ENCODE measurements at regions not wholly inside any gene's neighbourhood (a gene's known extent, or its start where the extent isn't known, plus 50 kb on each side); places are given as distances from the start of the nearest gene placed in this dataset.

DNA sequence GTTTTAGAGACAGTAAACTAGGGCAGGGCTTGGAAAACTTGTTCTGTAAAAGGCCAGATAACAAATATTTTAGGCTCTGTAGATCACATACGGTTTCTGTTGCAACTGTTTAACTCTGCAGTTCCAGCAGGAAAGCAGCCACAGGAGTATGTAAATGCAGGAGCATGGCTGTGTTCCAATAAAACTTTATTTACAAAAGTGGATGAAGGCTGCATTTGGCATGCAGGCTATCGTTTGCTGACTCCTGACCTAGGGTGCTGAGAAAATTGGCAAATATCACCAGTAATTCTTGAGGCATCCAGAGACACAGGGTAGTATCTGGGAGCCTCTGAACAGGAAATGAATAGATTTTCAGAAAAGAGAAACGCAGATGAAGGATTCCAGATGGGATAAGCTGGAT lies 274.0 kb downstream of the MAF start:
- no peak for DNase-seq

DNA sequence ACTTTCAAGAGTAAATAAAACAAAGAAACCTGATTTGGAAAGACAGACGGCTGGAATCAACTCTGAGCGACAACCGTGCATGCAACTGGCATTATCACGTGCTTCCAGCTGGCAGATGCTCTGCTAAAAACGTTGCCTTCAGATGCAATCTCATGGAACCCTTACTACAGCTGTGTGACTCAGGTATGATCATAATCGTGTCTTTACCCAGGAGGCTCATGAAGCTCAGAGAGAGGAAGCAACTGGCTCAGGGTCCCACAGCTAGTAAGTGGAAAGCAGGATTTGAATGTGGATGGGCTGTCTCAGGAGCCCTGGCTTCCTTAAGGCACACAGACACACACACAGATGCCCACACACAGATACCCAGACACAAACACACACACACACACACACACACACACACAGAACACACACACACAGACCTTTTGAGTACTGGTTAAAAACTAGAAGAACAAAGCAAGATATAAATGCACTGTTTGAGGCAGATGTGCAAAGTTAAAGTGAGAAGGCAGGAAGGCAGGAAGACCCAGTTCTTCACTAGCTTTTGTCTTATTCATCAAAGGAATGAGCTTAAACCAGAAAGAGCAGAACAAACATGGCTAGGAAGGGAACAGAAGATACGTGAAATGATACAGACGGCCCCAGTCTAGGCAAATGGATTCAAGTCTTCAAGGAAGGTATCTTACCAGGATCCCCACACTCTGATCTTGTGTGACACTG lies 275.2 kb downstream of the MAF start:
- no peak for DNase-seq

DNA sequence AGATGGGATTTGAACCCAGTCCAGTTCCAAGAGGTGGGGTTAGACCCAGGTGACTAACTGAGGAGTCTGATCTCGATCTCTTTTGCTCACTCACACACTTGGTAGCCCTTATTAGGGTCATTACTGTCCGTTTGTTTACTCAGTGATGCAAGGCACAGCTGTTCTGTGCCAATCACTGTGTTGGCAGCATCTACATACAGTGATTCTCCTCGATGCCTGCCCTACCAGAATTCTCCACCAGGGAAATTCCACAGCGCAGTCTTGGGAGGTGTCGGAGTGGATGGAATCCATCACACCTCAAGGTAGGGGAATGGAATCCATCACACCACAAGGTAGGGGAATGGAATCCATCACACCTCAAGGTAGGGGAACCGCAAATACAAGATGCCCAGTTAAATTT lies 279.6 kb downstream of the MAF start:
- no peak for DNase-seq

DNA sequence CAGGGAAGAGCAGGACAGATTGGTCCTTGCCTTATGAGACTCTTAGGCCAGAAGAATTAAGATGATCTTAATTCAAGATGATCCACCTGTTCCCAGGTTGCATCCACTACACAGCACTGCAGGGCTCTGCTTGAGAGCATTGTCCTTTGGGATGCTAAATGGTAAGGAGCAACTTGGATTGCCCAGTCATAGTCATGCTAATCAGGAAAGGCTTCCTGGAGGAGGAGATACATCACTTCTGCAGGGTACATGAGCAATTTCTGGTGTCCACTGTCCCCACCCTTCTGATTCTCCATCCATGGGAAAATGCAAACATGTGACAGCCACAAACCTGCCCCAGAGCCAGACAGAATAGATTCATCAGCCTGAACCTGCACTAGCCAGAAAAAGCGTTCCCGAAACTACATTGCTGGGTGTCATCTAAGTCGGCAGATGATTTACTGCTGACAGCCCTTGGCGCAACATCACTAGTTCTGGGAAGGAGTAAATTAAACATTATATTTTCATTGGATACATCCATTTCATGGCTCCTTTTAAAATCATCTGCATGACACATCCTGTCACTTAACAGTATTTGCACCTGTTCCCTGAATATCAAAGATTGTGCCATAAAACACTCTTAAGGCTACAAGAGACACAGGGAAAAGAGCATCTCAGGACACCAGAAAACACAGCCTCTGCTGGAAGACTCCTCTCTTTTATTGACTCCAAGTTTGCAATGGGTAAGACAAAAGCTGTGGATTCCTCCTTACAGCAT lies 282.2 kb downstream of the MAF start:
- no peak for DNase-seq

DNA sequence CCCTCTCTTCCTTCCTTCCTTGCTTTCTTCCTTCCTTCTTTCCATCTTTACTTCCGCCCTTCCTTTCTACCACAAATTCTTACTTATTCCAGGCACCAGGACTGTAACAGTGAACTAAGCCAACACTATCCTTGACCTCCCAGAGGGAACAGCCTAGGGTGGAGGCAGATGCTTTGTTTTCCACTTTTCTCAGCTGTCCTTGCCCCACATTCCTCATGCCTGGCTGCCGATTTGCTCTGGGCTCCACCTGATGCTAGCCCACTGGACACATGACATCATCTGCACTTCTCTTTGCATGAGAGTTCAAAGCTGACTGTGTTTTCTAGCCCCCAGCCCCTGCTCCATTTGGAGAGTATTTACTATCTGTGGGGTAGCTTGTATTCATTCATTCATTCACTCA lies 283.0 kb downstream of the MAF start:
- DNase-seq: no peak

DNA sequence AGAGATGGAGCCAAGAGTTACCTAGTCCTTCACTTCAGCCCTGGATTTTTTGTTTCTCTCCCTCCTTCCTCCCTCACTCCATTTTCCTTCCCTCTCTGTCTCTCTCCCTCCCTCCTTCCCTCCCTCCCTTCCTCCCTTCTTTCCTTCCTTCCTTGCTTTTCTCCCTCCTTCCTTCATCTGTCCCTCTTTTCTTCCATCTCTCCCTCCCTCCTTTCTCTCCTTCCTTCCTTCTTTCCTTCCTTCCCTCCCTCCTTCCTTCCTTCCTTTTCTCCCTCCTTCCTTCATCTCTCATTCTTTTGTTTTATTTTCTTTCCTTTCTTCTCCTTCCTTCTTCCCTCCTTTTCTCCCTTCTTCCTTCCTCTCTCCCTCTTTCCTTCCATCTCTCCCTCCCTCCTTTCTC lies 283.5 kb downstream of the MAF start:
- no peak for DNase-seq

DNA sequence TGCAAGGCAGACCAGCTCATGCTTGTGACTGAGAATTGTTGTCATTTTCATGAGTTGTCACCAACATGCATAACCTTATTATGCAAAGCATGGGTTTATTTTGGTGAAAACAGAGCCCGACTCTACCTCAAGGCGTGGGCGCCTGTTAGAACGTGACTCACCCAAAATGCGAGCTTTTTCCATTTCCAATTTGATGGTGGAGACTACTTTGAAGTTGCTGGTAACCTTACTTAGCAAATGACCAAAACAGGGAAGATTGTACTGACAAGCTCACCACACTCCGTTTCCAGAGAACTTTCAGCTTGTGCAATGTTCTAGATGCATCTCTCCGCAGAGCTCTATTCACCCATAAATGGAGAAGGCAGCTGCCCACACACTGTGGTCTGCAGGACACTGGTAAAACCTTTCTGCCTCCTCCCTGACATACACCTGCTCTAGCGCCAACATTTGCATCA lies 284.5 kb downstream of the MAF start:
- no peak for DNase-seq

DNA sequence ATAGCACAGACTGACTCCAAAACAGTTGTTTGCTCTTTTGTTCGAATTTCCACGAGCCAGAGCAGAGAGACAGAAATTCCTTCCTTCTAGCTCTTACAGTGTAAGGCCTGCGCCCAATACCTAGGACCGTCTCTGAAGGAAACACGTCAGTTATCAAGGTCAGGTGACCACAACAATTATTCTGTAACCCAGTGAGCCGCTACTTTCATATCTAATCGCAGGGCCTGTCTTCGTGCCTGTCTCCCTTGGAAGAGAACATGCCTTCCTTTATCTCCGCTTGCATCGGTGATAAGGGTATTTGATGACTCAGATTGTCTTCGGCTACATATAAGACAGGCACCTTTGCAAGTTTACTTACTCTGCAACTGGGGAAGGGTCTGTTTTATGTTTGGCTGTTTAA lies 288.0 kb downstream of the MAF start:
- no peak for DNase-seq

DNA sequence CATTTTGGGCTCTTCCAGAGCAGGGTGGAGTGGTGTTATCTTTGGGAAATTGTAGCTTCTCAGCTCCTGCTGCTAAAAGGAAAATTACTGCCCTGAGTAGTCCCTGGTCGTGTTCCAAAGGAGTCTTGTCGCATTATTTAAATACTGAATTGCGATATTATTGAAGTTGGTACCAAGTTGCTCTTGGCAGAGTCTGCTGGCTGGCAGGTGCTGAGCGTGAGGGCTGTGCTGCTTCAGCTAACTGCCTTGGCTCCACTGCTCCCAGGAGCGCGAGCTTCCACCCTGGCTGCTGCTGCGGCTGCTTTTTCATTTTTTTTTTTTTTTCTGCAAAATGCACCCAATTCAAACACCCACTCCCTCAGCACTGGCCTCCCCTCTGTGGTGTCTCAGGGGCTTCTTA lies 289.8 kb downstream of the MAF start:
- DNase-seq: no peak

DNA sequence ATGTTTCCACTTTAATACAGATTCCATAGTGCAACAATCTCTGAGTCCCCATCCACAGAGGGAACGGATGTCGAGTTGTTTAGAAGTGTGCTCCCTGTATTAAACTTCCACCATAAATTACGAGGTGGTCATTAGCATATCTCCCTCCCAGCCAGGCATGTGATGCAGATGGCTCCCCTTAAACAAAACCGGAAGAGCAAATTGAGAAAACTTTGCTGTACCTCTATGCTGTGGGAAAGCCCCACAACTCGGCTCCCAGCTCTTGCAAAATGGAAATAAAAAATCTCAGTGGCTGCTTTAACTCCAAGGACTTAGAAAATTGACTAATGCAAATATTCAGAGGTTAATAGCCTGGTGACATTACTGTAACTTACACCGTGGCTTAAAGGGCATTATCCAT lies 290.9 kb downstream of the MAF start:
- no peak for DNase-seq

DNA sequence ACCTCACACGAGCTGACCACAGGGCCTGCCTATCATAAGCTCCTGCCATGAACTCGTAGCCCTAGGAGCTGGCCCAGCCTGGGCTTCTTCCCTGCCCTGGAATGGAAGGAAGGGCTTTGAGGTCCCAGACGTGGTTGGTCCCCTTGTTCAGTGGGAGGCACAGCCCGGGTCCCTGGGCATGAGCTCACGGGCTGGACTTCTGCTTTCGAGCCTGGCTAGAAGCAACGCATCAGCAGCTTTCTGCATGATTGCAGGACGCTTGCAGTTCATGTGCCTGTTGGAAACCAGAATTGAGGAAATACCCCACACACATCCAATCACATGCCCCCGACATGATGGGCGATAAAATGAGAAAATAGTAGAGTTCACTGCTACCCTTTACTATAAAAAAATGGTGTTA lies 293.3 kb downstream of the MAF start:
- DNase-seq: no peak

DNA sequence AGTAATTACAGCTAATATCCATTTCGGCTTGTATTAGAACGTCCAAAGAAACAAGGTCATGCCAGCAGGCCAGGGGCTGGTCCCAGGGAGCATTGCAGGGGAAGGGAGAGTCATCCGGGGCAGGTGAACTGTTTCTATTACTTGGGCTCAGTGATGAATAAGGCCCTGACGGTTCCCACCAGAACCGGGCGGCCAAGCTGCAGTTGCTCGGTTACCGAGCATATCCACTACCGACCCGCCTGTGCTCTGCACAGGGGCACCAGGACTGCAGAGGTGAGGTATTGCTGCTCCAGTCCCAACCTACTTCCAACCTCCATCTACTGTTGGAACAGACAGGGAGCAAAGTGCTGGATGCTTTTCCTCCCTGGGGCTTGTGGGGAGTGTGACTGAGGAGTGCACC lies 295.5 kb downstream of the MAF start:
- no peak for DNase-seq

DNA sequence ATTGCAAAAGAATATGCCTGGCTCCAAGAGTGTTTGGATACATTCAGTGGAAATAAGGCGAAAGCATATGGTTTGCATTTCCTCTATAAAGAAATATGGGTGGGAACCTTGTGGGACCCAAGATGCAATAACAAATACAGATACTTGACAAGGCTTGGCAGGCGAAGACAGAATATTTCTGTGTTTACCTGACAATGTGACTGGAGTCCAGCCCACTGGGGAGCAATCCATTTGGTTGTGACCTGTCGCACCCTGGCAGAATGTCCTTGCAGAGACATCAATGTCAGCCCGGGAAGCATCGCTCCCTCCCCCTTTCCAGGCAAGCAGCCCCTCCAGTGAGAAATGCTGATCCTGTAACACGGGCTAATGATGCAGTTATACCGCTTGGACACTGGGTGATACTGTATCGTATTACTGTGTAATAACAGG lies 296.6 kb downstream of the MAF start:
- DNase-seq: no peak

DNA sequence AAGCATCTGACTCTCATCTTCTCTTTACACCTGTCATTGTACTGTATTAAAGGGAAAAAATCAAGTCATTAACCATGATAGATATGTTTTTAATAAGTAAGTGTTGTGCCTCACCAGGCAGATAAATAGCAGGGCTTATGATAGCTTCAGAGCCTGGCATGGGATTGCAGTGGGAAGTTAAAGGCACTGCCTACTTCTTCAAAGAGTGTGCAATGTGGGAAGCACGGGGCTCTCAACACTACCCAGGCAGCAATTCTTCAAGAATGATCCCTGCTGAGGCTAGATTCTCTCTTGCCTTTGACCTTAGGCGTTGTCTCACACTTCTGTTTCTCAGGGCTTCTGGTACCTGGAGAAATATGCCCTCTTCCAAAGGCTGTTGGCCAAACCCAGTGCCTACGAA lies 297.3 kb downstream of the MAF start:
- no peak for DNase-seq

DNA sequence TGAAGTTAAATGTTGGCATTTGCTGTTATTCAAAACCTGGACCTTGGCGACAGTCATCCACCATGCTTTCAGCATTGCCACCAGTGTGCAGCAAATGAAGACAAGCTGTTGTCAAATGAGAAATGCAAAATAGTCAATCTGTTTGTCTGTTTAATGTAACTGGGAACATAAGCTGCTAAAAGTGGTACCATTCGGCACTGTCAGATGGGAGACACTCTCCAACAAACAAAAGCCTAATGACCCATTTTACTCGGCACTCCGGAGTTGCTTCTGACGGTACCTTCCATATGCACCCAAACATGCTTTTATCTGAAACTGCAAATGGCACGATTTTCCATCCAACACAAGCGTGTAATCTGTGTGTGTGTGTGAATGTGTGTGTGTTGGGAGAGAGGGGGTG lies 297.8 kb downstream of the MAF start:
- DNase-seq: no peak

DNA sequence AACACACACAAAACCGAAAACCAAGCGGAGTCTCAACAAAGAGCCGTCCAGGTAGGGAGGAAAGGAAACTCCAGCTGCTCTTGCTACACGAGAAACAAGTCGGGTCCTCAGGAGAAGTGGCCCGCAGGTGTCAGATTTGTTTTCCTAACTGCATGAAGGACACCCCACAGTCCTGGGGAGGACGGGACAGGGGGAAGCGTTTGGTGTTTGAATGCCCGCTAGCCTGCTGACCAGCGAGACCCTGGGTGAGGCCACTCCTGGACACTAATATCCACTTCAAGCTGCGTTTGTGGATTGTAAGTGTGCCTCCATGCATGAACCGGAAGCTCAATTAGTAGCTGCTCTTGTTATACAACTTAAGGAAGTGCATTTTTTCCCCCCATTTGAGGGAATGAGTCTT lies 299.5 kb downstream of the MAF start:
- no peak for DNase-seq

DNA sequence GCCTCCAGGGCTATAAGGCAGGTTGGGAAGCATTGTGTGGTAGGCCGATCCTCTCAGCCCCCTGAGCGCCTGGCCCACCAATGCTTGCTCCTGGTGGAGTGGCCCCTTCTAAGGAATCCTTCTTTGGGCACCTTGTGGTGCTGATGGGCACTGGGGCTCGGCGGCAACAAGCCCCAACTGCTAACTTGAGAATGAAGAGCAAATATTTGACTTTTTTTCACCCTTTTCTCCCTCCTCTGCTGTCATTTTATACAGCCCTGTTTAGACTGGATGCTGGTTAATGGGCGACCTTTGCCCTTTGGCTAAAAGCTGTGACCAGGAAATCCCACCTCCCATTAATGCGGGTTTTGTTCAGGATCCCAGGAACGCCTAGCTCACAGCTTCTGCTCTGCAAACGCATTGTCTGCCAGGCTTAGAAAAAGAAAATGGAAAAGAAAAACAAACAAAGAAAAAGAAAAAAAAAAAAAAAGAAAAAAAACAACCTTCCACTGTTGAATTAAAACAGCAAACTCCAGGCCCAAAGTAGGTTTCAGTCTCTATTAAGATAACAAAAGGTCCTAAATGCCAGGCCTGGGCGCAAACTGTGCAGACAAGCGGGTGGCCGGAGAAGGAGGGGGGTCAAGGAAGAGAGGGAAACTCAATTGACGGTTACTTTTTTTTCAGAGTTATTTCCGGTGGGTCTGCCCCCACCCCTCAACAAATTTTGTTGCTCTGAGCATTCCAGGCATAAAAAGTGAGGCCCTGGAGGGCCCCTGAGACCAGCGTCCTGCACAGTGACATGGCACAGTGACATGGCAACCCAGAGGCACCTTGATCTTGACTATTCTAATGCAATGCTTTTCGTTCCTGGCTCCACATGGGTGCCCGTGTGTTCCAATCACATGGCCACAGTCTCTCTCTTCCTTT lies 301.4 kb downstream of the MAF start:
- DNase-seq: no peak

DNA sequence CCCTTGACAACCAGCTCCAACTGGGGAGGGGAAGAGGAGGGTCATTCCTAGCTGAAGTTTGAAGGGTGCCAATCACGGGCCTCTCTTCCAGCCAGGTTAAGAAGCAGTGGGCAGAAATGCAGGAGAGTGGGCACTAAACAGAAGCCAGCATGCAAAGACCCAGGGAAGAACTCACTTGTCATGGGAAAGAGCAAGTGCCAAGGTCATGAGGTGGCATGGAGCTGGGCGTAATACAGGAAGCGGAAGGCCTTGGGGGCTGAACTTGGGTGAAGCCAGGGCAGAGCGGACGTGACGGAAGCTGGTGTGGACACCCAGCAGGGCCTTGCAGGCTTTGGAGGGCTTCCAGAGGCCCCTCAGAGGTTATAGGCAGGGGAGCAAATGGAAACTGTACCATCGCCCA lies 302.1 kb downstream of the MAF start:
- no peak for DNase-seq

DNA sequence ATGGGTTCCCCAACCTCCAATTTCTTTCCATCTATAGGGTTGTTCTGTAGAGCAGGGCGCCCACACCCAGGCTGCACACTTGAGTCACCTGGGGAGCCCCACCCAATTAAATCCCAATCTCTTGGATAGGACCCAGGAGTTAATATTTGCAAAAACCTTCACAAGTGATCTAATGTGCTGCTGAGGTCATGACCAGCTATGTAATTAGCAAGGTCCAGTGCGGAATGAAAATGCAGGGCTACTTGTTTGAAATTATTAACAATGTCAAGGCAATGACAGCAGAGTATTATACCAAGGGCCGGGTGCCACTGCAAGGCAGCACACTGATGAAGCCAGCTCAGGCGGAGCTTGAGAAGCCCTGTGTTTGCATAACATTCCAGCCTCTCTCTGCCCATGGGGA lies 302.7 kb downstream of the MAF start:
- DNase-seq: no peak

DNA sequence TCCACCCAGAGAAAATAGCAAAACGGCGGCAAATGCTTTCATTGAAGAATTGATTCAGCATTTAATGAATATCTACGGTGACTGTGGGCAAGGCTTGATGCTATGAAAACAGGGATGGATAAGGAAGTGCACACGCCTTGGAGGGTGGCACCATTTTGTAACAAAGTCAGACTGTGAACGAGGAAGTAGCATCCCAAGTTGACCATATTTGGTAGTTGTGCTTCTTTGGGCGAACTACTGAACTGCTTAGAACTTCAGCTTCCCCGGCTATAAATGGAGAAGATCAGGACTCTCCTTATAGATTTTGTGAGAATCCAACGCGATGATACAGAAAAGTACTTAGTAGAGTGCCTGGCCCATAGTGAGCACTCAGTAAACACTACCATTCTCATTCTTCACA lies 303.2 kb downstream of the MAF start:
- no peak for DNase-seq

DNA sequence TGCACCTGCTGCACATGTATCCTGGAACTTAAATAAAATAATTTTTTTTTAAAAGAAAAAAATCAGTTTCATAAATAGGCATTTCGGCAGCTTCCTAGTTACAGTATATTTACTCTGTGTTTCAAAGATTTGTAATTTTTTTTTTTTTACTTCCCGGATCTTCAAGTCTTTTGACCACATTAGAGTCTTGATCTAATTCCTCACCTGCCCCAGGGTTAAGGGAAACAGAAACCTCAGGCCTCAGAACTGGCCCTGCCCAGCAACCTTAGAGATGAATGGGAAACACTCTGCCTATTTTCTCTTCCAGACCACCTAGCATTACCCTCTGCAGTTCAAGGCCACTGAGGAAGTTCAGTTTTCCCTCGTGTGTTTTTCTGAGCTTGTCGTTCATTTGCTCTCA lies 304.0 kb downstream of the MAF start:
- no peak for DNase-seq

DNA sequence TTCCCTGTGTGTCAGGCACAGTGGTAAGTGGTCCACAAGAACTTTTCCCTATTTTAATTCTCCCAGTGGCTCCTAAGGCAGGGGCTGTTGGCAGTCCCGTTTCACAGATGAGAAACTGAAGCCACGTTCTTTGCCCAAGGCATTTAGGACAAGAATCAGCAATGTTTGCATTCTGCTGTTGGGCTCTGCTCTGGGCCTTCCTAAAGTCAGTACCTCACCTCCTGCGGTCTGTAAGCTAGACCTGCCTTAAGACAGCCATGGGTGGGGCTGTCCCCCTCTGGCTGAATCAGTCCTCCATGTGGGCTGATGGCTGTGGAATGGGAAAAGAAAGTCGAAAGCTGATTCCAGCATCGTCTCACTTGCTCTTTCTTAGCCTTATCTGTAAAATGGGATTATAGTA lies 304.8 kb downstream of the MAF start:
- DNase-seq: no peak

DNA sequence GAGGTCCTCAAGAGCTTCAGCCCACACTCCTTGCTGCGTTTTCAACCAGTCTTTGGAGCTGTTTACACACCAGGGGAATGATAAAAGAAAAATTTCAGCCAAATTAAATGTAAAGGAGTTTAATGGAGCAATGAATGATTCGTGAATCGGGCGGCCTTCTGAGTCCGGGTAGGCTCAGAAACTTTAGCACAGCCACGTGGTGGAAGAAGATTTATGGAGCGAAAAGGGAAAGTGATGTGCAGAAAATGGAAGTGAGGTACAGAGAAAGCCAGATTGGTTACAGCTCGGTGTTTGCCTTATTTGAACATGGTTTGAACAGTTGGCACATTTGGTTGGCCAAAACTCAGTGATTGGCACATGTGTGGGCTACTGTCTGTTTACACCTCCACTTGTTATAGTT lies 305.4 kb downstream of the MAF start:
- DNase-seq: no peak

DNA sequence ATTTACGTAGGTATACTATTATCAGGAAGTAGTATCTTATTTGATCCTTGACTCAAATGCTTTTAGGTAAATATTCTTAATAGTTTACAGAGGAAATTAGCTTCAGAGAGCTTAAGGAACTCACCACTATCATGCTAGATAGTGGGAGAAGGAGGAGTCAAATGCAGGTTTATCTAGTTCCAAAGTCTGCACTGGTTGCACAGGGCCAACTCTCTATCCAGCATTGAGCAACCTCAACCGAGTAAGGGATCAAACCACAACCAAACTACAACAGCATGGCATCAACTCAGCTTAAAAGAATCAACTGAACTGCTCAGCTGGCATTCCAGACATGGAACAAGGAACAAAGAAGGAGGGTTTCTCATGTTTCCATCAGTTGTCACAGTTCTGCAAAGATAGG lies 306.0 kb downstream of the MAF start:
- DNase-seq: no peak

Data from SHP77 treated with DMSO at 0.1 percent for 48 hours (cell line).